ENCODE measurements at regions not wholly inside any gene's neighbourhood (a gene's known extent, or its start where the extent isn't known, plus 50 kb on each side); places are given as distances from the start of the nearest gene placed in this dataset.

GRCh38 chr4:160604541-160604940 is 1501.7 kb downstream of the RAPGEF2 start:
- TF ChIP-seq CTCF (IDR thresholded peaks at IDR 0.05) (no peak), POLR2A (IDR thresholded peaks at IDR 0.05) (no peak)

Measured in lower leg skin (tissue), 3 donors.